ENCODE measurements at regions not wholly inside any gene's neighbourhood (a gene's known extent, or its start where the extent isn't known, plus 50 kb on each side); places are given as distances from the start of the nearest gene placed in this dataset.

- H3K27ac Mint-ChIP-seq (ENCODE audit: unreplicated experiment) = no peak overlapping the region
- DNase-seq (ENCODE audit: low spot score) = no peak
Measured at GRCh38 chr9:13675638-13676000, 396.1 kb upstream of the MPDZ start.

GRCh38 chr9:13674926-13675637 is 395.6 kb upstream of the MPDZ start:
- no peak overlapping the region for H3K4me3 Mint-ChIP-seq (ENCODE audit: unreplicated experiment)
- H3K9me3 Mint-ChIP-seq (ENCODE audit: unreplicated experiment) = no peaks in the 10 kb centered on the region
- H3K36me3 Mint-ChIP-seq (ENCODE audit: low read depth, unreplicated experiment) = no peaks in the 10 kb centered on the region
- no peak for DNase-seq (ENCODE audit: low spot score)
- TF ChIP-seq CTCF (IDR thresholded peaks at IDR 0.05; ENCODE audit: unreplicated experiment) = no peak
- H3K27ac Mint-ChIP-seq (ENCODE audit: unreplicated experiment) = no peak overlapping the region
- H3K27me3 Mint-ChIP-seq (ENCODE audit: unreplicated experiment) = peaks cover 5% of the 10 kb centered on the region
- H3K4me1 Mint-ChIP-seq (ENCODE audit: unreplicated experiment) = no peaks in the 10 kb centered on the region

More at GRCh38 chr9:13675638-13676000, 396.1 kb upstream of the MPDZ start:
- peaks cover 5% of the 10 kb centered on the region for H3K27me3 Mint-ChIP-seq (ENCODE audit: unreplicated experiment)
- H3K4me3 Mint-ChIP-seq (ENCODE audit: unreplicated experiment) = no peak overlapping the region
- peaks cover 1% of the 10 kb centered on the region for H3K36me3 Mint-ChIP-seq (ENCODE audit: low read depth, unreplicated experiment)
- H3K9me3 Mint-ChIP-seq (ENCODE audit: unreplicated experiment) = no peaks in the 10 kb centered on the region
- TF ChIP-seq CTCF (IDR thresholded peaks at IDR 0.05; ENCODE audit: unreplicated experiment) = no peak
- no peaks in the 10 kb centered on the region for H3K4me1 Mint-ChIP-seq (ENCODE audit: unreplicated experiment)

- Mint-ChIP-seq H3K36me3 (ENCODE audit: low read depth, unreplicated experiment) (no peaks in the 10 kb centered on the region), H3K9me3 (ENCODE audit: unreplicated experiment) (no peaks in the 10 kb centered on the region), H3K4me1 (ENCODE audit: unreplicated experiment) (no peaks in the 10 kb centered on the region), H3K27ac (ENCODE audit: unreplicated experiment) (no peak overlapping the region), H3K4me3 (ENCODE audit: unreplicated experiment) (no peak overlapping the region), H3K27me3 (ENCODE audit: unreplicated experiment) (peaks cover 5% of the 10 kb centered on the region)
- no peak for DNase-seq (ENCODE audit: low spot score)
- TF ChIP-seq CTCF (IDR thresholded peaks at IDR 0.05; ENCODE audit: unreplicated experiment) = no peak
Measured at GRCh38 chr9:13673348-13673747, 393.9 kb upstream of the MPDZ start.

GRCh38 chr9:13665418-13666066 is 386.1 kb upstream of the MPDZ start:
- no peak for DNase-seq (ENCODE audit: low spot score)
- H3K4me1 Mint-ChIP-seq (ENCODE audit: unreplicated experiment) = peaks cover 3% of the 10 kb centered on the region
- no peak for TF ChIP-seq CTCF (IDR thresholded peaks at IDR 0.05; ENCODE audit: unreplicated experiment)
- H3K9me3 Mint-ChIP-seq (ENCODE audit: unreplicated experiment) = no peaks in the 10 kb centered on the region
- H3K36me3 Mint-ChIP-seq (ENCODE audit: low read depth, unreplicated experiment) = no peaks in the 10 kb centered on the region
- H3K27ac Mint-ChIP-seq (ENCODE audit: unreplicated experiment) = no peak overlapping the region
- H3K4me3 Mint-ChIP-seq (ENCODE audit: unreplicated experiment) = no peak overlapping the region
- H3K27me3 Mint-ChIP-seq (ENCODE audit: unreplicated experiment) = no peaks in the 10 kb centered on the region

GRCh38 chr9:13661014-13661413 is 381.5 kb upstream of the MPDZ start:
- Mint-ChIP-seq H3K27me3 (ENCODE audit: unreplicated experiment) (no peaks in the 10 kb centered on the region), H3K4me1 (ENCODE audit: unreplicated experiment) (peaks cover 3% of the 10 kb centered on the region), H3K36me3 (ENCODE audit: low read depth, unreplicated experiment) (no peaks in the 10 kb centered on the region), H3K4me3 (ENCODE audit: unreplicated experiment) (no peak overlapping the region), H3K9me3 (ENCODE audit: unreplicated experiment) (no peaks in the 10 kb centered on the region), H3K27ac (ENCODE audit: unreplicated experiment) (no peak overlapping the region)
- no peak for TF ChIP-seq CTCF (IDR thresholded peaks at IDR 0.05; ENCODE audit: unreplicated experiment)
- DNase-seq (ENCODE audit: low spot score) = no peak

Data from endothelial cell (in vitro differentiated cells).